ENCODE measurements at regions not wholly inside any gene's neighbourhood (a gene's known extent, or its start where the extent isn't known, plus 50 kb on each side); places are given as distances from the start of the nearest gene placed in this dataset.

DNA sequence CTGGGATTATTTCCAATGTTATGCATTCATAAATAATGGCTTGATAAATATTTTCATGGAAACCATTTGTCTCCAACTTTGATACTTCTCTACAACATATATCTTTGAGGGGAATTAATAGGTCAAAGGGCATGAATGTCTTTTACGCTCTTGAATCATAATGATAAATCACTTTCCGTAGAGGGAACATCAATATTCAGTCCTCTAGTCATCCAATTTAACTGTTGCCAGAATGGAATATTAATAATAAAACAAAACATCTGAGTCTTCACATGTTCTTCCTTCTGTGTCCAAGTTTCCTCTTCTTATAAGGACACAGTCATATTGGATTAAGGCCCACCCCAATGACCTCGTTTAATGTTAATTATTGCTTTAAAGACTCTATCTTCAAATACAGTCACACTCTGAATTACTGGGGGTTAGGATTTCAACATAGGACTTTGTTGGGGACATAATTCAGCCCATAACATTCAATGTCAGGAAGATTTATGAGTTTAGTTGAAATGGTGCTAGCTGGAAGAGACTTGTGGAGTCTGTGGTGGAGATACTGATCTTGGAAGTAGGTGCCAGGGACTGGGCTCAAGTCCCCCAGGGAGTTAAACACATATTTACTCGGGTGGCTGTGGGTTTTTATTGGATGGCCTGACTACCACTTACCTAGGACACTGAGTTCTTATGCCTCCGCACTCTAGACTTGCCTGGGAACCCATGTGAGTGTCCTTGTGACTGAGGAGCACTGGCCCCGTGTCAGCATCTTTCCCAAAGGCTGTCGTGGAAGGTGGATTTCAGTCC lies 85.0 kb upstream of the SEC11C start:
- Histone ChIP-seq H3K4me2 (ENCODE audit: low read length) (no peak overlapping the region), H3K9me3 (ENCODE audit: low read length) (no peaks in the 10 kb centered on the region), H3K27ac (ENCODE audit: low read depth, low read length, poor library complexity, severe bottlenecking) (no peak overlapping the region), H3K4me1 (ENCODE audit: insufficient read depth, low read length, poor library complexity, severe bottlenecking) (peaks cover 10% of the 10 kb centered on the region), H3K9me2 (ENCODE audit: insufficient read depth, low read length) (no peaks in the 10 kb centered on the region), H4K20me1 (ENCODE audit: insufficient read depth, low read length) (no peaks in the 10 kb centered on the region), H2AFZ (ENCODE audit: low read length) (no peak overlapping the region), H3K4me3 (ENCODE audit: low read depth, low read length, poor library complexity, severe bottlenecking) (no peak overlapping the region), H3K36me3 (ENCODE audit: insufficient read depth, low read length) (no peaks in the 10 kb centered on the region), H3K79me2 (ENCODE audit: insufficient read depth, low read depth, low read length) (no peaks in the 10 kb centered on the region)
- DNase-seq (ENCODE audit: low spot score): no peak
- no TSS peak for BruUV-seq (replicated peaks)
- TF ChIP-seq CTCF (conservative IDR thresholded peaks at IDR 0.05; ENCODE audit: low read length): no peak
- TF ChIP-seq EZH2phosphoT487 (IDR thresholded peaks at IDR 0.05; ENCODE audit: borderline replicate concordance, low read depth, low read length): no peak
- ChIA-PET CTCF (ENCODE audit: unreplicated experiment) (no interaction called here), POLR2A (no interaction called here)
- intact Hi-C loops (cut with micrococcal nuclease; ENCODE audit: unreplicated experiment): loop anchor here (5.0 to 10.0 kb wide), 2 partner anchors 107 to 160 kb away; no protein-coding TSS in a partner anchor

DNA sequence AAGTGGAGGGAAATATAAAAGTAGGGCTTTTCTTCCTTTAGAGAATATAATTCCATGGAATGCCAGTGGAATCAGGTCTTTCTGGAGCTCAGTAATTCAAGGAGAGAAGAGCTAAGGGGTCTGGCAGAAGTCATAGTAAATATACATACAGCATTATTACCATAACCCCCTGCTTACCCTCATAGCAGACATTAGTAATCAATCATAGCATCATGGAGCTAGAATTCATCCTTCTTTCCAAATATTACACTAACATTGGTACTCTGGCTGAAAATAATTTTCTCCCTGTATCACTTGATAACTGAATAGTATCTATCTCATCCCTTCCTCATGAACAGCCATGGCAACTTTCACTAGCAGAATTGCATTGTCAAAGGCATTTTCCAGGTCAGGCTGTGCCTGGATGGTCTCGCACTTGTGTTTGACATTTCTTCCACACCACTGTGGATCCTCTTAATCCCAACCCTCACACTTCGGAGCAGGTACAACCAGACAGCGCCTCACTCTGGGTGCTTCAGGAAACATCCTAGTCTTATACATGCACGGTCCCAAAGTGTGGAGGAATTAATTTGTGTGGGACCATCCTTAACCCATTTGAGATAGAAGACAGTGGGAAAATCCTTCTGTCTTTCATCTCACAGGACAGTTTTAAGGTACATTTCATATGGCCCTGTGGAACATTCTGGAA lies 84.2 kb upstream of the SEC11C start:
- Histone ChIP-seq H3K9me3 (ENCODE audit: low read length) (no peaks in the 10 kb centered on the region), H3K79me2 (ENCODE audit: insufficient read depth, low read depth, low read length) (no peaks in the 10 kb centered on the region), H3K4me1 (ENCODE audit: insufficient read depth, low read length, poor library complexity, severe bottlenecking) (peaks cover 6% of the 10 kb centered on the region), H4K20me1 (ENCODE audit: insufficient read depth, low read length) (no peaks in the 10 kb centered on the region), H3K9me2 (ENCODE audit: insufficient read depth, low read length) (no peaks in the 10 kb centered on the region), H3K4me3 (ENCODE audit: low read depth, low read length, poor library complexity, severe bottlenecking) (no peak overlapping the region), H2AFZ (ENCODE audit: low read length) (no peak overlapping the region), H3K27ac (ENCODE audit: low read depth, low read length, poor library complexity, severe bottlenecking) (no peak overlapping the region), H3K36me3 (ENCODE audit: insufficient read depth, low read length) (no peaks in the 10 kb centered on the region), H3K4me2 (ENCODE audit: low read length) (no peak overlapping the region)
- ChIA-PET CTCF (ENCODE audit: unreplicated experiment) (no interaction called here), POLR2A (no interaction called here)
- DNase-seq (ENCODE audit: low spot score): no peak
- BruUV-seq (replicated peaks): no TSS peak
- intact Hi-C loops (cut with micrococcal nuclease; ENCODE audit: unreplicated experiment): loop anchor here (5.0 to 10.0 kb wide), 2 partner anchors 108 to 161 kb away; no protein-coding TSS in a partner anchor
- no peak for TF ChIP-seq EZH2phosphoT487 (IDR thresholded peaks at IDR 0.05; ENCODE audit: borderline replicate concordance, low read depth, low read length)
- 0 out of 2 replicates have a peak, but pooled peaks have one; percentile 19 for TF ChIP-seq CTCF (conservative IDR thresholded peaks at IDR 0.05; ENCODE audit: low read length)
